ENCODE measurements at regions not wholly inside any gene's neighbourhood (a gene's known extent, or its start where the extent isn't known, plus 50 kb on each side); places are given as distances from the start of the nearest gene placed in this dataset.

DNA sequence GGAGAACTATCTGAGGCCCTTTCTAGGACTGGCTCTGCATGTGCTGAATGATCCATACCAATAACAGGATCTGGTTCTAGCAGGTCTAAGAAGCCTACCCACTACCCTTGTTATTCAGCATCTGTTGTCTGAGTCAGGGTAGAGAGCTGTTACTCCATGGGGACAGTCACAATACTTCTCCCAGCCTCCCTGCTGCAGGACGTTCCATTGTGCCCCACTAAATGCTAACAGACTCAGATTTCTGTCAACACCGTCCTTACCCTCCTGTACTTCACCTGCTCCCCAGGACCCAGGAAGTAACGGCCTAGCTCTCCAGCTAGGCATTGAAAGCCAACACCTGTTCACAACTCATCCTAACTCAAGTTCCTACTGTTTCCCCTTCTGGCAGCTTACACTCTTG lies 719.7 kb upstream of the ID2 start:
- TF ChIP-seq, protein P1, sequence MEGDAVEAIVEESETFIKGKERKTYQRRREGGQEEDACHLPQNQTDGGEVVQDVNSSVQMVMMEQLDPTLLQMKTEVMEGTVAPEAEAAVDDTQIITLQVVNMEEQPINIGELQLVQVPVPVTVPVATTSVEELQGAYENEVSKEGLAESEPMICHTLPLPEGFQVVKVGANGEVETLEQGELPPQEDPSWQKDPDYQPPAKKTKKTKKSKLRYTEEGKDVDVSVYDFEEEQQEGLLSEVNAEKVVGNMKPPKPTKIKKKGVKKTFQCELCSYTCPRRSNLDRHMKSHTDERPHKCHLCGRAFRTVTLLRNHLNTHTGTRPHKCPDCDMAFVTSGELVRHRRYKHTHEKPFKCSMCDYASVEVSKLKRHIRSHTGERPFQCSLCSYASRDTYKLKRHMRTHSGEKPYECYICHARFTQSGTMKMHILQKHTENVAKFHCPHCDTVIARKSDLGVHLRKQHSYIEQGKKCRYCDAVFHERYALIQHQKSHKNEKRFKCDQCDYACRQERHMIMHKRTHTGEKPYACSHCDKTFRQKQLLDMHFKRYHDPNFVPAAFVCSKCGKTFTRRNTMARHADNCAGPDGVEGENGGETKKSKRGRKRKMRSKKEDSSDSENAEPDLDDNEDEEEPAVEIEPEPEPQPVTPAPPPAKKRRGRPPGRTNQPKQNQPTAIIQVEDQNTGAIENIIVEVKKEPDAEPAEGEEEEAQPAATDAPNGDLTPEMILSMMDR (IDR thresholded peaks at IDR 0.05; ENCODE audit: insufficient read depth in 1 of 2, low read depth in 1 of 2, low read length in 1 of 2, severe bottlenecking in 1 of 2, unreplicated experiment in 1 of 2): no peak
- no peak for DNase-seq
- BruUV-seq (replicated peaks): no TSS peak
- intact Hi-C loops (cut with micrococcal nuclease; ENCODE audit: unreplicated experiment): no loop called here
- Histone ChIP-seq H3K27me3 (replicated peaks; ENCODE audit: control insufficient read depth, insufficient read depth, low read length) (no peaks in the 10 kb centered on the region), H3K4me3 (ENCODE audit: low read depth, low read length) (no peak overlapping the region), H3K36me3 (ENCODE audit: control insufficient read depth, insufficient read depth, low read length) (no peaks in the 10 kb centered on the region), H3K4me1 (no peaks in the 10 kb centered on the region), H3K9me3 (no peaks in the 10 kb centered on the region)
- Mint-ChIP-seq H3K4me3 (ENCODE audit: unreplicated experiment) (no peak overlapping the region), H3K27ac (ENCODE audit: unreplicated experiment) (no peak overlapping the region), H3K4me1 (ENCODE audit: low read depth, unreplicated experiment) (no peaks in the 10 kb centered on the region), H3K27me3 (ENCODE audit: insufficient read depth, unreplicated experiment) (peaks cover 4% of the 10 kb centered on the region), H3K9me3 (ENCODE audit: unreplicated experiment) (no peaks in the 10 kb centered on the region), H3K36me3 (ENCODE audit: insufficient read depth, unreplicated experiment) (no peaks in the 10 kb centered on the region)
- ChIA-PET POLR2A (no interaction called here), CTCF (no interaction called here)

DNA sequence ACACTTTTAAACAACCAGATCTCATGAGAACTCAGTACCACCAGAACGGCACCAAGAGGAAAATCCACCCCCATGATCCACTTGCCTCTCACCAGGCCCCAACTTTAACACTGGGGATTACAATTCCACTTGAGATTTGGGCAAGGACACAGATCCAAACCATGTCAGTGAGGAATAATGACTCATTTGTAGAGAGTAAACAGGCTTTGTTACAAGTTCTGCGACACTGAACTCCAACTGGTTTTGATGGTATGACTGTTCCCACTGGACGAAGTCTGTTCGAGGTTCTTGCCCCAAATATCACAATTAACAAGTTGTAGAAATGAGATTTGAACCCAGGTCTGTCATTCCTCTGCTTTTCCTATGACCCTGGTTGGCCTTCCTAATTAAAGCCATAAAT lies 718.1 kb upstream of the ID2 start:
- Histone ChIP-seq H3K4me1 (no peaks in the 10 kb centered on the region), H3K9me3 (no peaks in the 10 kb centered on the region), H3K4me3 (ENCODE audit: low read depth, low read length) (no peak overlapping the region), H3K27me3 (replicated peaks; ENCODE audit: control insufficient read depth, insufficient read depth, low read length) (no peaks in the 10 kb centered on the region), H3K36me3 (ENCODE audit: control insufficient read depth, insufficient read depth, low read length) (no peaks in the 10 kb centered on the region)
- Mint-ChIP-seq H3K36me3 (ENCODE audit: insufficient read depth, unreplicated experiment) (no peaks in the 10 kb centered on the region), H3K27ac (ENCODE audit: unreplicated experiment) (no peak overlapping the region), H3K4me3 (ENCODE audit: unreplicated experiment) (no peak overlapping the region), H3K4me1 (ENCODE audit: low read depth, unreplicated experiment) (no peaks in the 10 kb centered on the region), H3K9me3 (ENCODE audit: unreplicated experiment) (no peaks in the 10 kb centered on the region), H3K27me3 (ENCODE audit: insufficient read depth, unreplicated experiment) (peaks cover 7% of the 10 kb centered on the region)
- TF ChIP-seq, protein P1 (IDR thresholded peaks at IDR 0.05; ENCODE audit: insufficient read depth in 1 of 2, low read depth in 1 of 2, low read length in 1 of 2, severe bottlenecking in 1 of 2, unreplicated experiment in 1 of 2): no peak
- POLR2A ChIA-PET: no interaction called here
- DNase-seq: no peak
- CTCF ChIA-PET: no interaction called here
- intact Hi-C loops (cut with micrococcal nuclease; ENCODE audit: unreplicated experiment): no loop called here
- no TSS peak for BruUV-seq (replicated peaks)

GRCh38 chr2:7966032-7966431 lies 715.8 kb upstream of the ID2 start:
- H3K9me3 Mint-ChIP-seq (ENCODE audit: unreplicated experiment): no peaks in the 10 kb centered on the region
- Histone ChIP-seq H3K9me3 (no peaks in the 10 kb centered on the region), H3K27me3 (replicated peaks; ENCODE audit: control insufficient read depth, insufficient read depth, low read length) (no peaks in the 10 kb centered on the region), H3K4me3 (ENCODE audit: low read depth, low read length) (no peak overlapping the region), H3K4me1 (no peaks in the 10 kb centered on the region), H3K36me3 (ENCODE audit: control insufficient read depth, insufficient read depth, low read length) (no peaks in the 10 kb centered on the region)
- H3K27ac Mint-ChIP-seq (ENCODE audit: unreplicated experiment): no peak overlapping the region
- peaks cover 10% of the 10 kb centered on the region for H3K27me3 Mint-ChIP-seq (ENCODE audit: insufficient read depth, unreplicated experiment)
- intact Hi-C loops (cut with micrococcal nuclease; ENCODE audit: unreplicated experiment): no loop called here
- H3K4me1 Mint-ChIP-seq (ENCODE audit: low read depth, unreplicated experiment): no peaks in the 10 kb centered on the region
- no peaks in the 10 kb centered on the region for H3K36me3 Mint-ChIP-seq (ENCODE audit: insufficient read depth, unreplicated experiment)
- BruUV-seq (replicated peaks): no TSS peak
- ChIA-PET POLR2A (no interaction called here), CTCF (no interaction called here)
- TF ChIP-seq, protein P1 (IDR thresholded peaks at IDR 0.05; ENCODE audit: insufficient read depth in 1 of 2, low read depth in 1 of 2, low read length in 1 of 2, severe bottlenecking in 1 of 2, unreplicated experiment in 1 of 2): no peak
- no peak for DNase-seq
- H3K4me3 Mint-ChIP-seq (ENCODE audit: unreplicated experiment): no peak overlapping the region

Data from Caco-2 (cell line).